EL (cell line): ENCODE measurements at regions not wholly inside any gene's neighbourhood (a gene's known extent, or its start where the extent isn't known, plus 50 kb on each side); places are given as distances from the start of the nearest gene placed in this dataset.
"Not testable (repeated sequence)": the region's sequence is repeated elsewhere in the genome, so short reads cannot be mapped to it uniquely, and the experiment has no call there.

Experiments
- DNase-seq: peaks from one replicate; pipeline ENCODE4 v3.0.0-alpha.2; 2016

DNA sequence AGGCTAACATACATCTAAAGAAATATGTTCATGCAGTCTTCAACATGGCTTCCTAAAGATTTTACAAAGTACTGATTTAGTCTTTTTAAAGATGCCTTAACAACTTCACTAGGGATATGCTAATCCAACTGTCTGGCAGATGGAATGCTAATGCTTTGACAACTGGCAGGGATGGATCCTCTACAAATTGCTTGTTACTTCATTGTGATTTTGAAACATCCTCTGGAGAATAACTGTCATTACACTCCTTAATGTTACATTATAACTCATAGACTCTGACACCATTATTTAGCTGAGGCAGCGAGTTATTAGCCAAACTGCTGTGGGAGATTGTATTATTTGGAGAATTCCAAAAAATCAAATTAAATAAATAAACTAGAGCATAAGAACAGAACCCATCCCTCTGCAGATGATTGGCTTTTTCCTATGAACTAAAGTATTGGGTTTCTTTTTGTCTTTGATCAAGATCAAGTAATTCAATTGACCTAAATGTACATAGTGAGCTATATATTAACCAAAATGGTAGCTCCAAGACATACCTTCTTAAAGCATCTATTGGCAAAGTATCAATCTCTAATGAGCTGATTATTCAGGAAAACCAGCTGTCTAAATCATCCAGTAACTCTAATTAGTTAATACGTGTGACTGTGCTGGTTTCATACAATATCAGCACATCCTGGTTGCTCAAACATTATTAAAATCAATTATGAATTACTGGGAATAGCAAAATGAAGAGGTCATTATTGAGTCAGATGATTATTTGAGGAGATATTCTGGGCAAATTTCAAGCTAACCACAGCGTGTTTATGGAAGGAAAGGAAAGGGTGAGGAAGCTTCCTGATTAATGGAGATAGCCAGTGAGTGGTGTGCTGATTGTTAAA, 321.3 kb upstream of the TFPI start:
- DNase-seq: no peak

DNA sequence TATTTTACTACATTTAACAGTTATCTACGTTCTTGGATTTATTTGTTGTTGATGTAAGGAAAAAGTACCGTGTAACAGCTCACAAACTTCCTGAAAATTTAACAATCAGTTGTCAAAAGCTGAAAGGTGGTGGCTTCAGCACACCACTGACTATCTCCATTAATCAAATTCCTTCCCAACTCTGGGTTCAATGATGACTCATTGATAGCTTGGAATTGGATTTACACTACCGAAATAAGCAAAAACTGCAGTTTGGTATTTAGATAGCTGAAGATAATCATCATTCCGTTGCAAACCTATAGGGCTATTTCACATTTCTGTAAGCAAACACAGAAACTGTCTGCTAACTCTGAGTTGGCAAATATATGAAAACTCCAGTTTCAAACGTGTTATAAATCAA, 322.3 kb upstream of the TFPI start:
- DNase-seq: no peak

DNA sequence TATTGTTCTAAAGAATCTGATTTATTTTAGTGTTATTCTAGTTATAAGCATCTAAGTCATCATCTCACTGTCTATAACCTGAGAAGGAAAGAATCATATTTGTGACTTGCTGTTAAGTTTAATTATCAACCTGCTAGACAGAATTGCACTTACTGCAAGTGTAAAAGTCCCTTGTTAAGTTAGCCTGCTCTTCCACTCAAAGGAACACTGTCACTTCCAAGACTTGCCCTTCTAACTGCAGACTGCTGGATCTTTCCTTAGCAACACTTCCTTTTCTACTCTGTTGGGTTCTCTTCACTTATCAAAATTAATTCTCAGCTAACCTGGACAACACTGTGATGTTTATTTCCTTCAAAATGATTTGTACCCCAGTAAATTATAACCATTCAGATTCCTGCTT, 323.2 kb upstream of the TFPI start:
- DNase-seq: no peak

DNA sequence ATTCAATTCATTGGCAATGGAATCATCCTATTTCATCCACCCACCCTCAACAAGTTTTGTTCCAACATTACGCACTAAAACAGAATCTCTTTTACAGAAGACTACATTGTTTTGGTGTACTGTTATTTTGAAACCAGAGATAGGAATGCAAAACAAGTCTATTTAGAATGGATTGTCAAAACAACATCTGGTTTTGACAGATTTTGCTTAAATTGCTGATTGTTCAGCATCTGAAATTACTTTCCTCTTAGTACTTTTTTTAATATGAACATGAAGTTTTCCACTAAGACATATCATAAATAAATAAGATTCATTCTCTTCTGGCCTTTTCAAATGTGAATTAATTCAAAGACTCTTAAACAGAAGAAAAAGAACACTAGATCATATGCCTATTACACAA, 323.9 kb upstream of the TFPI start:
- no peak for DNase-seq

DNA sequence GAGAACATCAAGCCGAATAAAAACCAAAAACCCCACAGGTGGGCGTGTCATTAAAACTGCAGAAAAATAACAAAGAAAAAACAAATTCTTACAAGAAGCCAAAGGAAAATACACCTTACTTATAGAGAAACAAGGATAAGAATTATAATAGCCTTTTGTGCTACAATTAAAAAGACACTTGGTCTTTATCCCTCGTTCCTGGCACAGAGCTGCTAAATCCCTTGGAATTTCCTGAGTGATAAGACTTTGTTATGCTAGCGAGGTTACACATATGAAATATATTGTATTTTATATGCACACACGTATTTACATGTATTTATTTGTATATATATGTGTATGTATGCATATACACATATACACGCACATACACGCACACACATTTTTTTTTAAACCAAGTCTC, 325.3 kb upstream of the TFPI start:
- DNase-seq: no peak

DNA sequence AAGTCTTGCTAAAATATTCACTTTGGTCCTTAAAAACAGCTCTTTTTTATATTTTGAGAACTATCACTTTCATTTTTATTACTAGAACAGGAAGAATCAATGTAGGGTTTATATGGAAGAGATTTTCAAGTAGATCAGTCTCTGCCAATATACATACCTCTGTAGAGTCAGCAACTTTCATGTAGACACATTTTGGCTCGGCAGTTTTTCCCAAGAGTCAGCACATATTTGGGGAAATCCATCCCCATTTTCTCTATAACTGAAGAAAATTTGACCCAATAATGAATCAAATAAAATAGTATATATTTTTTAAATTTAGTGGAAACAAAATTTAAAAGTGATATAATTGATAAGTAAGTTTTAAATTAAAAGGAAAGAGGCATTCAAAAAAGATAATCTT, 329.8 kb upstream of the TFPI start:
- no peak for DNase-seq

DNA sequence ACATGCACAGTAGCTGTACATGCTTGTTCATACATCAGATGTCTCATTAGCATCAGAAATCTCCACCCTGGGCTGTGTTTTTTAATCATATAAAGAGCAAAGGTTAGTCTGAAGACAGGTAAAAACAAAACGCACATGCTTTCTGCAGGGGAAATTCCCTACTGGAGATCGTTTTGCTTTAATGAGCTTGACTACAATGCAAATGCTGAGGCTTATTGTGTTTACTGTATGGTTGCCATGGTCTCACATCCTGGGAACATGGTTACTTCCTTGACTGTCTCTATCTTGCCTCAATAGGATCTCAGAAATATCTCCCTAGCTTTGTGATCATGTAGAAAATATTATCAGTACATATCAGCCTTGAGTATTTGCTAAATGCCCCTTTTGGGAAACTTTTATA, 336.5 kb upstream of the TFPI start:
- DNase-seq: no peak

DNA sequence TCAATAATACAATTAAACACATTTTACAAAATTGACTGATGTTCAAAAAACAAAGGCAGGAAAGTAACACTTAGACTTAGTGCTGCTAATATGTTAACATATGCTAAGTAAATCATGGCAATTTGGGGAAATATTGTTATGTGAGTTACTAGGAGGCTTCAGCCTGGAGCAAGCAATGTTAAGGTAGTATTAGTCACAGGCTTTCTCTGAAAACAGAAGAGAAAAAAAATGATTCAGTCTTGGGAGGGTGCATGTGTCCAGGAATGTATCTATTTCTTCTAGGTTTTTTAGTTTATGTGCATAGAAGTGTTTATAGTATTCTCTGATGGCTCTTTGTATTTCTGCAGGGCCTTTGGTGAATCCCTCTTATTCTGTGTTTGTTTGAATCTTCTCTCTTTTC, 345.8 kb upstream of the TFPI start:
- DNase-seq: peak; percentile 18

DNA sequence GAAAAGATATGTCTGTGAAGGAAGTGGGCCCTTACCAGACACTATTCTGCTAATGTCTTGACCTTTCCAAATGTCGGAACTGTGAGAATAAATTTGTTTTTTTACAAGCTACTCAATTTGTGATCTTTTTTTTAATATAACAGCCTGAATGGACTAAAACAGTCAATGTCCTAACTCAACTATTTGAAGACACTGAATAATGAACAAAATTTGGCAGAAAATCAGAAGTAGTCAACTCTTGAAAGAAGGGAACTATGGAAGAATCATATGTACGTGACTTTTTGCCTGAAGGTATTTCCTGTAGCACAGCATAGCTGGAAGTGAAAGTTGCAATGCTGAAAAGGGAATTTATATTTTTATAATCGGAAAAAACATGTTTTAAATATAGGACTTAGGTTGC, 351.8 kb upstream of the TFPI start:
- DNase-seq: no peak

DNA sequence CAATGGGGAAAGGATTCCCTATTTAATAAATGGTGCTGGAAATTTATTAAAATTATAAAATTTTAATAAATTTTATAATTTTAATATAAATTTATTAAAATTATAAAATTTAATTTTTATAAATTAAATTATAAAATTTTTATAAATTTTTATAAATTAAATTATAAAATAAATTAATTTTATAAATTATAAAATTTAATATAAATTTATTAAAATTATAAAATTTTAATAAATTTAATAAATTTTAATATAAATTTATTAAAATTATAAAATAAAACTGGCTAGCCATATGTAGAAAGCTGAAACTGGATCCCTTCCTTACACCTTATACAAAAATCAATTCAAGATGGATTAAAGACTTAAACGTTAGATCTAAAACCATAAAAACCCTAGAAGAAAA, 356.7 kb upstream of the TFPI start:
- not testable (repeated sequence) for DNase-seq

DNA sequence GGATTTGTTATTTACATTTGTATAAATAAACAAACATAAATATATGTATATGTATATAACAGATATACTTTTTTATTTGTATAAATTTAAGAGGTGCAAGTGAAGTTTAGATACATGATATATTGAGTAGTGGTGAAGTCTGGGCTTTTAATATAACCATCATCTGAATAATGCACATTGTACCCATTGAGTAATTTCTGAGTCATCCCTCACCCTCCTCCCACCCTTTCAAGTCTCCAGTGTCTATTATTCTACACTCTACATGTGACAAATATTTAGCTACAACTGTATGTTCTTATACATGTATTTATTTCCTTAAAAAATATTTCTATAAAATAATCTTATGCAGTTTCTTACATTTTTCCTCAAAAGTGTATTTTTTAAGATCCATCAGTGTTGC, 358.7 kb upstream of the TFPI start:
- DNase-seq: peak; percentile 7

DNA sequence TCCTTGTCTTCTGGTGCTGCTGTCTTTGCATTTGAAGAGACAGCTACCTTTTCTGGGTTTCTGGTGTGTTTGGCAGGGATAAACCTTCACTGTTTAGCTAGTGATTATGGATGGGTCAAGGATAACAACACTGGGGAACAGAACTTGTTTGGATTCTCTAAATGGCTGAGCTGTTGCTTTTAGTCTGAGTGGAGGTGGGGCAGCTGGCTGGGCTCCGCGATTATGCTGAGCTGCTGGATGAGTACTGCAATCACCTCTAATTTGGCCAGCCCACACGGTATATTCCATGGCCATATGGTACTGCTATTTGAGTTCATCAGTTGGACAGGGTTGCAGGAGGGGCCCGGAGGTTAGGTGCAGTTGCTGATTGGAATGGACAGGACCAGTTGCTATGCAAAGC, 361.6 kb upstream of the TFPI start:
- DNase-seq: no peak

DNA sequence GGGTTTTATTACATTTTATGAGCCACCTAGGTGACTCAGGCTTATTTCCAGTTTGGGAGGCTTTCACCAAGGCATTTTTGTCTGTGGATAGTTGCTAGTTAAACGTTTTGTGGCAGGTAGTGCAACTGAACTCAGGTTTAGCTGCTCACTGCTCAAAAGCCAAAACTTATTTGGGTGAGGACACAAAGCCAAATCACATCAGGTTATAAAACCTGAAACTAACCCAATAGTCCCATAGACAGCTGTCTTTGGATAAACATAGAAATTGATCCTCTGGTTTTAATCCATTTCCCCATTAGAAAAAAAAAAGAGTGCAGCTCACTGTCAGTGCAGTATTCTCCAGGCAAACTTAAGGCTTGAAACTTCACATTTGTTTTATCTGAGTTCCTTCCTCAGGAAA, 362.6 kb upstream of the TFPI start:
- no peak for DNase-seq

DNA sequence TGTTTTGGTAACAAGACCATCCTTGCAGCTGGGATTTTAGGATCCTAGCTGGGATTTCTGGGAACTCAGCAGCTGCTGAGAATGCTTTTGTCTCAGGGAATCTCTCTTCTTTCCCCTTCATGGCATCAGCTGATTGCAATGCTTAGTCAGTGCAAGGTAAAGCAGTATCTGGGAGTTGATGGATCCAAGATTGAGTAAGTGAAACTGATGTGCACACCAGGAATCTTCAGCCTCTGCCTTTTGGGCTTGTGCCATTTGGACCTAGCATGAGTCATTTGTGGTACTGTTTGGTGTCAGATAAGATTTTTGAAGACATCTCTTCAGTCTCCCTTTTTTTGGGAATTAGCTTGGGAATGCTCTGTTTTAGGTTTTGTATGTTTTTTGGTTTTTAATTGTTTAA, 363.3 kb upstream of the TFPI start:
- DNase-seq: peak; percentile 34

DNA sequence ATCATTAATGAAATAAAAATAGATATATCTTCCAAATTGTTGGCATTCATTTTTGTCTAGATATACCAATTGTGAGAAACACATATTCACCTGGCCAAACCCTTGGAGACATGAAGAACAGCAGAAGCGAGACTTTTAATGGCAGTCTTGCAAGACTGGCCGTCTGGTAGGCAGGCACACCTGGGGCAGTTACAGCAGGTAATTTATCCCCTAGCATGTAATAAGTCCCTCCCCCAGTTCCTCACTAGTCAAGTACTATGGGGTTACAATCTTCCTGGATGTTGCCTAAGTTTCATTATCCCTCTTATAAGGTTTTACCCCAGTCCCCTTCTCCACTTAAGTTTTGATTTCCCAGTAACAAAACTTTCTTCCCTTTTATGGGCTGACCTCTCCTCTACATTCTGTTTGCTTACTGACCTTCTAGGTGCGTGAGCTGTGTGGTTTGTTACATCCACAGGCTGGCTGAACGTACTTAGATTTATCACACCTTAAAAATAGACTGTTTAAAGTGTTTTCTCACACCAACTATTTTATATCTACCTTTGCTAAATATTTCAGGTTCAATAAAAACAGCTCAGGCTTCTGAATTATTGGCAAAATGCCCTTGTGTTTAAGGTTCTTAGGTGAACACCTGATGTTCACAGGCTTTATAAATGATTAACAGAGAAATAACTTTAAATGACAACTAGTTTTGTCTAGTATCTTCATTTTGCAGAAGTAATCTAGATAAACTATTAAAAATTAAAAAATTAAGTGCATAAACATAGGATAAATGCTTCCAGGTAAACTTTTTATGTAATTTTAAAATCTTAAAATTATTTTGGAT, 365.0 kb upstream of the TFPI start:
- no peak for DNase-seq

DNA sequence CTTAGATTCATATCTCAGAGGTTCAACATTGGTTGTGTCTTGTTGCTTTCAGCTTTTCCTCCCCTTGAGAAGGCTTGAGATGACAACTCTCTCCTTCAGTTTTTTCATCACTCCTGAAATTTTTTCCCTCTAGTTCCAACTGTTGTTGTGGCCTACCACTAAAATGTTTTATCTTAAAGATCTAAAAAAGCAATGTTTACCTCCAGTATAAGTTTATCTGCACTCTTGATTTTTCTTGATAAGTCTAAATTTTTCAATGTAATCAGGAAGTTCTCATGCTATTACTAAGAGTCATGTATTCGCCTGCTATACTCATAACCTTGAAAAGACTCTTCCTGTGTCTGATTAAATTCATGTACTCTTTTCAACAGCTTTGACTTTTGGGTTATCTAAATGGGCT, 366.3 kb upstream of the TFPI start:
- no peak for DNase-seq

DNA sequence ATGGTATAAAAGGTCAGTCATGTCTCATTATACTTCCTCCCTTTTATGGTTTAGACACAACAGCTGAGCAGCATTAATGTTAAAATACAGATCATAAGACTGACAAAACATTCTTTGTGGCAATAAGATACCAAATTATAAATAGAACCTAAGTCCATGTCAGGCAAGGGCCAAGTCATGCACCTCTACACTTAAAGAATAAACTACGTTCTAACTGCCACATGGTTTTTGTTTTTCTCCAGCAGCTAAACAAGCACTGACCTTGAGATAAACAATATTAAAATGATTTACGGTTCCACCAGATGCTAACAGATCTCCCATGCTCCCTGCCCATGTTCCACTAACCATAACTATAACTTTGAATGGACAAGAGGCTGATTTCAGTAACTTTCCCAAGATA, 368.6 kb upstream of the TFPI start:
- no peak for DNase-seq

DNA sequence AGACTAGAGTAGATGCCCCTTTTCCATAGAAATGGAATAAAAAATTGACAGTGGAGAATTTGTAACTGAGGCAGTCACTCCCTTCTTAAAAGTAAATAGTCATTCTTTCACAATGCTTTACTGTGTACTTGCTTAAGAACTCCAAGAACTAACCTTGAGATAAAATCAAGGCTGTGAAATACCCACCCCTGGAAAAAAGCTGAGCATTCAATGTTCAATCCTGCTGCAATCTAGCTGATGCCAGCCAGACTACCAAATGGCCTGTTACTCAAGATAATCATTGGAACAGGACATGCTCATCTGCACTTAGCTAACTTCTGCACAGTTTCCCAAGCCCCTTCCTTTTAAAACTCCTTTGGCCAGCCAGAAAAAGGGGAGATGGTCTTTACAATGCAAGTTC, 367.4 kb upstream of the GULP1 start:
- DNase-seq: no peak

DNA sequence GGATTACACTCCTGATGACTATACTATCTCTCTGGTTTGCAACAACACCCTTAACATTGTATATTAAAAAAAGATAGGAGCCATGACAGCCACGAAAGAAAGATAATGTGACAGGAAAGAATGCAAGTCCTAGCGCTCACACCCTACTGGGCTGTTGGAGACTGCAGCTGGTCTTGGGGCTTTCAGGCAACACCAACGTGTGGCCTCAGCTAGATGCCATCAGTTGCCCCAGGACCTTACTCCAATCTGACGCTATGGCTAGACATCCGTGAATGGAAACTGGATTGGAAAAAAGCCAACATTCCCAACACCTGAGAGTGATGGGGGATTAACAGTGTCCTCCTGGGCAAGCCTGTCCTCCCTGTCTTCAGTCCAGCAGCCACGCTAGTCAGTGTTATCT, 357.4 kb upstream of the GULP1 start:
- no peak for DNase-seq

DNA sequence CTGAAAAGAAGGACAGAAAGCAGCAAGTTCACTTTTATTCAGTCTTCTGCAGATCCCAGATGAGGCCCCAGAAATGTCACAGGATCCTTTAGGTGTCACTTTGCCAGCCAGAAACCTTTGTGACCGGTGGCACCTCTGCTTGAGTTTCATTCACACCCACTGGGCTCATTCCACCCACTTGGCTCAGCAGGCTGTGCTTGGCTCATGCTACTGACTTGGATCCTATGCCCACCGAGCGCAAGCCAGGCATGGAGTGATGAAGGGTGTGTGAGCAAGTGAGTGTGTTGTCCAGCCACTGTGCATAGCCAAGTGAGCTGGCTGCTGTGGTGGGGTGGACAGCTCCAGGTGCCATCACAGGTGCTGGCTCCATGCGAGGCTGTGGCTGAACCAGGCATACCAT, 357.0 kb upstream of the GULP1 start:
- DNase-seq: no peak

DNA sequence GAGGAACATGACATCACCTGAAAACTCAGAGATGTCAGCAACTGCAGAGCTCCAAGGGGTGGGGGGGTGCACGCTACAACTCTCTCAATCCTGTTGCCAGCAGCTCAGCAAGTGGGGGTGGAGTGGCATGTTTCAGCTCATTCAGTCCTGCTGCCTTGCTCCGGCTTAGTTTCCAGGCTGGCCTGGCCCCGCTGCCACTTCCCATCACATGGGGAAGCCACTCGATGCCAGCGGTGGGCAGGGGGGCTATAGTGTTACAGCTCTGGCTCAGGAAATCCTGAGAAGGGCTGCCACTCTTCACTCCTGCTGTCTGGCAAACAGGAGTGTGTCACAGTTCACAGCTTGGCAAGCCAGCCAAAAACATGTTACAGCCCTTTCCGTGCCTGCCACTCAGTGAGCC, 356.5 kb upstream of the GULP1 start:
- no peak for DNase-seq

DNA sequence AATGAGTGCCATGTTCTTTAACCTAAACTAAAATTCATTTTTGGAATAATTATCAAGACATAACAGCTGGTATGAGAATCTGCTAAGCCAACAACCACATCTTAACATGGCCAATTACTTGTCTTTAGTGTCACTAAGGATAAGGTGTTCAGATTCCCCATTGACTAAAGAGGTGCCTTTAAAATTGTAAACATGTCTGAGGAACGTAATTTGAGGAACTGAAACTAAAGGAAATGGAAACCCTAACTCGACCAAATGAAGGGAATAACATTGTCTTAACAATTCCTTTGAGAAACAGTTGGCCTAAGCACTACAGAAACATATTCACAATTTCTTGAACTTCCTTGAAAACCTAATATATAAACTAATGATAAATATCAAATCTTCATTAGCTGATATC, 355.4 kb upstream of the GULP1 start:
- no peak for DNase-seq

DNA sequence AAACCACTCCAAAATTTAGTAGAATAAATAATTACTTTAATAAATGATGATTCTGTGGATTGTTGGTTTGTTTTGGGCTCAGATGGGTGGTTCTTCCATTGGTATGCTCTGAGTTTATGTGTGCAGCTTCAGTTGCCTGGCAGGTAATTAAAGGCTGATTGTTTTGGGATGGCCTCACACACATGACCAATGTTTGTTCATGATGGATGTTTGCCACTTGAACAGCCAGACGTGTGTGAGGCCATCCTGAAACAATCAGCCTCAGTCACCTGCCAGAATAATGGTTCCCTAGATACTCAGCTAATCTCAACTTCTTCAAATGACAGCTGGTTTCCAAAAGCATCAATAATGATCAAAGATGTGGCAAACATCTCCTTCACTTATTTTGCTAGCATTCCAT, 352.5 kb upstream of the GULP1 start:
- DNase-seq: no peak

DNA sequence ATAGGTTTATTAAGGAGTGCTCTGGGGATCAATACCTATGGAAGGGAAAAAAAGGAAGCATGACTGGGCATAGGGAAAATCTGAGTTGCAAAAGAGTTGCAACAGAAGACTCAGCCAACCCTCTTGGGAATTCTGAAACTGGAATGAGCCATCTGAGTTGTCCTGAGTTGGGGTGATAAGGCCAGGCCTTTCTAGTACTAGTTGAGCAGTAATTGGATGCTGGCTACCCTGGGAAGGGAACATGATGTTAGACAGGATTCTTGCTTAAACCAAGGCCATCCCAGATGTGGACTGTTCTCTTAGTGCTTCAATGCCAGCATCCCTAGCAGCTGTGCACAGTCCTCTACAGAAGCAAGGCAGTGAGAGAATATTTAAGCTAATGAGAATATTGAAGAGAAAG, 348.8 kb upstream of the GULP1 start:
- no peak for DNase-seq
